ENCODE measurements at regions not wholly inside any gene's neighbourhood (a gene's known extent, or its start where the extent isn't known, plus 50 kb on each side); places are given as distances from the start of the nearest gene placed in this dataset.

DNA sequence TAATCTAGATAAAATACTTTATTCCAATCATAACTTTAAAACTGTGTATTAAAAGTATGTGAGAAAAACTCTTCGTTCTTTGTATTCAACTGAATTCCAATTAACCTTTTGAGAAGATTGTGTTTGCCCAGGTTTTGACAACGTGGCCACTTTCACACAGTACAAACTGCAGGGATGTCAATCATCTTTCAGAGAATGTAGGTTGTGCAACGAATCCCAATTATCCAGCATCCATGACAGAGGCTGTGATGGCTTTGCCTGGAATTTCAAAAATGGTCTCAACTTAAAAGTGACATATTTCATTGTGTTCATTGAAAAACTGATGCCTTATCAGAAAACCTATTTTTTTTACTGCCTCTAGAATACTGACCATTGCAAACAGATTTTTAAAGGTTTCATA lies 615.1 kb upstream of the KCNMB2 start:
- Histone ChIP-seq H2AFZ (ENCODE audit: low read depth, low read length) (no peak overlapping the region), H3K36me3 (ENCODE audit: control insufficient read depth in 2 of 2, extremely low read depth in 1 of 2, insufficient read depth in 2 of 2, low read length in 2 of 2) (no peaks in the 10 kb centered on the region), H4K20me1 (replicated peaks; ENCODE audit: control insufficient read depth, extremely low read depth, insufficient read depth, low read length) (no peaks in the 10 kb centered on the region), H3K4me3 (replicated peaks in 1 of 3; ENCODE audit: insufficient read depth in 1 of 3, low read depth in 1 of 3, low read length in 3 of 3) (no peak overlapping the region), H3K79me2 (ENCODE audit: control insufficient read depth, insufficient read depth, low read length) (no peaks in the 10 kb centered on the region), H3K4me1 (ENCODE audit: control insufficient read depth, extremely low read depth, insufficient read depth, low read length) (no peaks in the 10 kb centered on the region), H3K9ac (replicated peaks; ENCODE audit: extremely low read depth, insufficient read depth, low read length) (no peak overlapping the region), H3K27me3 (ENCODE audit: control insufficient read depth in 2 of 2, insufficient read depth in 2 of 2, low read length in 2 of 2) (no peaks in the 10 kb centered on the region), H3K9me3 (replicated peaks; ENCODE audit: control insufficient read depth, insufficient read depth, low read length) (no peaks in the 10 kb centered on the region), H3K4me2 (ENCODE audit: insufficient read depth, low read length) (no peak overlapping the region), H3K27ac (ENCODE audit: insufficient read depth, low read depth, low read length) (no peak overlapping the region), H3K9me1 (replicated peaks; ENCODE audit: control insufficient read depth, extremely low read depth, insufficient read depth, low read length) (no peaks in the 10 kb centered on the region)
- dilution Hi-C loops (cut with MboI; ENCODE audit: extremely low pct_ligation_motif_present, low sequenced_read_pairs): no loop called here
- FAIRE-seq: no peak
- no peak for DNase-seq (ENCODE audit: low read depth, low spot score)
- BruUV-seq (replicated peaks): no TSS peak
- intact Hi-C loops (cut with micrococcal nuclease): no loop called here
- CTCF ChIA-PET: no interaction called here
- no peak for TF ChIP-seq MYC (IDR thresholded peaks at IDR 0.05; ENCODE audit: low read depth, low read length)
- TF ChIP-seq JUN (IDR thresholded peaks at IDR 0.05; ENCODE audit: borderline replicate concordance, insufficient read depth, insufficient read length, low read depth): no peak
- no peak for TF ChIP-seq GATA2 (IDR thresholded peaks at IDR 0.05; ENCODE audit: insufficient read depth, insufficient read length, low read depth, low read length)
- TF ChIP-seq, protein P1, sequence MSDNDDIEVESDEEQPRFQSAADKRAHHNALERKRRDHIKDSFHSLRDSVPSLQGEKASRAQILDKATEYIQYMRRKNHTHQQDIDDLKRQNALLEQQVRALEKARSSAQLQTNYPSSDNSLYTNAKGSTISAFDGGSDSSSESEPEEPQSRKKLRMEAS (IDR thresholded peaks at IDR 0.05; ENCODE audit: insufficient read depth, insufficient read length): no peak
- TF ChIP-seq EZH2 (IDR thresholded peaks at IDR 0.05; ENCODE audit: borderline replicate concordance, low read depth, low read length, severe bottlenecking): no peak
- no peak for TF ChIP-seq POLR2A (IDR thresholded peaks at IDR 0.05; ENCODE audit: low read depth, low read length)
- TF ChIP-seq FOS (IDR thresholded peaks at IDR 0.05; ENCODE audit: borderline replicate concordance, insufficient read depth, low read length): no peak
- TF ChIP-seq POLR2AphosphoS5 (IDR thresholded peaks at IDR 0.05; ENCODE audit: insufficient read depth, low read depth, low read length): no peak
- TF ChIP-seq, protein P2, sequence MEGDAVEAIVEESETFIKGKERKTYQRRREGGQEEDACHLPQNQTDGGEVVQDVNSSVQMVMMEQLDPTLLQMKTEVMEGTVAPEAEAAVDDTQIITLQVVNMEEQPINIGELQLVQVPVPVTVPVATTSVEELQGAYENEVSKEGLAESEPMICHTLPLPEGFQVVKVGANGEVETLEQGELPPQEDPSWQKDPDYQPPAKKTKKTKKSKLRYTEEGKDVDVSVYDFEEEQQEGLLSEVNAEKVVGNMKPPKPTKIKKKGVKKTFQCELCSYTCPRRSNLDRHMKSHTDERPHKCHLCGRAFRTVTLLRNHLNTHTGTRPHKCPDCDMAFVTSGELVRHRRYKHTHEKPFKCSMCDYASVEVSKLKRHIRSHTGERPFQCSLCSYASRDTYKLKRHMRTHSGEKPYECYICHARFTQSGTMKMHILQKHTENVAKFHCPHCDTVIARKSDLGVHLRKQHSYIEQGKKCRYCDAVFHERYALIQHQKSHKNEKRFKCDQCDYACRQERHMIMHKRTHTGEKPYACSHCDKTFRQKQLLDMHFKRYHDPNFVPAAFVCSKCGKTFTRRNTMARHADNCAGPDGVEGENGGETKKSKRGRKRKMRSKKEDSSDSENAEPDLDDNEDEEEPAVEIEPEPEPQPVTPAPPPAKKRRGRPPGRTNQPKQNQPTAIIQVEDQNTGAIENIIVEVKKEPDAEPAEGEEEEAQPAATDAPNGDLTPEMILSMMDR (IDR thresholded peaks at IDR 0.05; ENCODE audit: extremely low read depth in 1 of 2, insufficient read depth in 1 of 2, low read depth in 1 of 2, low read length in 2 of 2): no peak
- POLR2A ChIA-PET: no interaction called here
